ENCODE measurements at regions not wholly inside any gene's neighbourhood (a gene's known extent, or its start where the extent isn't known, plus 50 kb on each side); places are given as distances from the start of the nearest gene placed in this dataset.
"Not testable (repeated sequence)": the region's sequence is repeated elsewhere in the genome, so short reads cannot be mapped to it uniquely, and the experiment has no call there.

DNA sequence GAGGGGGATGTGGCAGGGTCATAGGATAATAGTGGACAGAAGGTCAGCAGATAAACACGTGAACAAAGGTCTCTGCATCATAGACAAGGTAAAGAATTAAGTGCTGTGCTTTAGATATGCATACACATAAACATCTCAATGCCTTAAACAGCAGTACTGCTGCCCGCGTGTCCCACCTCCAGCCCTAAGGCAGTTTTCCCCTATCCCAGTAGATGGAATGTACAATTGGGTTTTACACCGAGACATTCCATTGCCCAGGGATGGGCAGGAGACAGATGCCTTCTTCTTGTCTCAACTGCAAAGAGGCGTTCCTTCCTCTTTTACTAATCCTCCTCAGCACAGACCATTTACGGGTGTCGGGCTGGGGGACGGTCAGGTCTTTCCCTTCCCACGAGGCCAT, 81.7 kb upstream of the BTG3 start:
- TF ChIP-seq EZH2 (optimal IDR thresholded peaks at IDR 0.05; ENCODE audit: low read depth, low read length); EZH2phosphoT487 (IDR thresholded peaks at IDR 0.05; ENCODE audit: low read length): not testable (repeated sequence)
- TF ChIP-seq, protein P1, sequence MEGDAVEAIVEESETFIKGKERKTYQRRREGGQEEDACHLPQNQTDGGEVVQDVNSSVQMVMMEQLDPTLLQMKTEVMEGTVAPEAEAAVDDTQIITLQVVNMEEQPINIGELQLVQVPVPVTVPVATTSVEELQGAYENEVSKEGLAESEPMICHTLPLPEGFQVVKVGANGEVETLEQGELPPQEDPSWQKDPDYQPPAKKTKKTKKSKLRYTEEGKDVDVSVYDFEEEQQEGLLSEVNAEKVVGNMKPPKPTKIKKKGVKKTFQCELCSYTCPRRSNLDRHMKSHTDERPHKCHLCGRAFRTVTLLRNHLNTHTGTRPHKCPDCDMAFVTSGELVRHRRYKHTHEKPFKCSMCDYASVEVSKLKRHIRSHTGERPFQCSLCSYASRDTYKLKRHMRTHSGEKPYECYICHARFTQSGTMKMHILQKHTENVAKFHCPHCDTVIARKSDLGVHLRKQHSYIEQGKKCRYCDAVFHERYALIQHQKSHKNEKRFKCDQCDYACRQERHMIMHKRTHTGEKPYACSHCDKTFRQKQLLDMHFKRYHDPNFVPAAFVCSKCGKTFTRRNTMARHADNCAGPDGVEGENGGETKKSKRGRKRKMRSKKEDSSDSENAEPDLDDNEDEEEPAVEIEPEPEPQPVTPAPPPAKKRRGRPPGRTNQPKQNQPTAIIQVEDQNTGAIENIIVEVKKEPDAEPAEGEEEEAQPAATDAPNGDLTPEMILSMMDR (IDR thresholded peaks at IDR 0.05; ENCODE audit: low read length): not testable (repeated sequence)
